ENCODE measurements at regions not wholly inside any gene's neighbourhood (a gene's known extent, or its start where the extent isn't known, plus 50 kb on each side); places are given as distances from the start of the nearest gene placed in this dataset.

DNA sequence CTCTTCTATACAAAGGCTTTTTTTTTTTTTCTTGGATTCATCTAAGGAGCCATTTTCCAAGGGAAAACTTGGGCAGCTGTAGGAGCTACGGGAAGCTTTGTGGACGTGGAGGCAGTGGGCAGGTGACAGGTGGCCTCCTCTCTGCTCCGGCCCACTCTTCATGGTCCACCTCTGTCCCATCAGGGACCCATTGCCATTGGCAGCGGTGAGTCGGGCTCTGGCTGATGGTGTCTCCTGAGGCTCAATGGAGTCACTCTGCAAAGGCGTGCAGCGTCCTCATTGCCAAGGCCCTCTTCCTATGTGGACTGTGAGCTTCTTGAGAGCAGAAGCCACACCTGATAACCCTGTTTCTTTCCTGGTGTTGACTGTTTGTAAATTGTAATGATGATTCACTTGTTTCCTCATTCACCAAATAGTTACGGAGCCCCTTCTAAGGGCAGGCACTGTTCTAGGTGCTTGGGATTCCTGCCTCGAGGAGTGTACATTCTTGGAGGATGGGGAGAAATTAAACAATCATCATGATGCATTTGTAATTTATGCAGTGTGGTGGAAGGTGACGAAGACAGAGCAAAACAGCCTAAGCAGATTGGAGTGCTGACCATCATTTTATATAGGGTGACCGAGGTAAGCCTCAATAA is 240.3 kb upstream of the HS6ST1 start:
- TF ChIP-seq CTCF (IDR thresholded peaks at IDR 0.05) (no peak), EP300 (IDR thresholded peaks at IDR 0.05) (no peak), POLR2A (IDR thresholded peaks at IDR 0.05) (no peak)

Measured in ovary (tissue), 3 donors.